Anterior cingulate cortex (tissue), 58 donors: ENCODE measurements at regions not wholly inside any gene's neighbourhood (a gene's known extent, or its start where the extent isn't known, plus 50 kb on each side); places are given as distances from the start of the nearest gene placed in this dataset.

Source experiments
- DNase-seq, 58 donors: peaks; one replicate each; lab custom pipeline; 2025; lab: John Stamatoyannopoulos, UW

GRCh38 chr6:87869064-87869905, 167.3 kb upstream of the AKIRIN2 start:
- DNase-seq: no peak

DNA sequence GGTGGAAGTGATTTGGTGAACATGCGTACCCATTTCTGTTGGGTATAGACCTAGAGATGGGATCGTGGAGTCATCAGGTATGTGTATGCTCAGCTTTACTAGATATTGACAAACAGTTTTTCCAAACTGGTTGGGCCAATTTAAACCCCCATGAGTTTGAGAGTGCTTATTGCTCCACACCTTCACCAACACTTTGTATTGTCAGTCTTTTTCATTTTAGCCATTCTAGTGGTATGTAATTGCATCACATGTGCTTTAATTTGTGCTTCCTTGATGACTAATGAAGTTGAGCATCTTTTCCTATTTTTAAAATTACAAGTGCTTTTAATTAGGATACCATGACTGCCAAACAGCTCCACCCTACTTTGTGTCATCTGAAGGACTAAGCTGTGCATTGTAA, 158.9 kb upstream of the AKIRIN2 start:
- DNase-seq: no peak

GRCh38 chr6:87858440-87858839, 156.4 kb upstream of the AKIRIN2 start:
- DNase-seq: no peak

GRCh38 chr6:87851674-87852299, 149.8 kb upstream of the AKIRIN2 start:
- no peak for DNase-seq

DNA sequence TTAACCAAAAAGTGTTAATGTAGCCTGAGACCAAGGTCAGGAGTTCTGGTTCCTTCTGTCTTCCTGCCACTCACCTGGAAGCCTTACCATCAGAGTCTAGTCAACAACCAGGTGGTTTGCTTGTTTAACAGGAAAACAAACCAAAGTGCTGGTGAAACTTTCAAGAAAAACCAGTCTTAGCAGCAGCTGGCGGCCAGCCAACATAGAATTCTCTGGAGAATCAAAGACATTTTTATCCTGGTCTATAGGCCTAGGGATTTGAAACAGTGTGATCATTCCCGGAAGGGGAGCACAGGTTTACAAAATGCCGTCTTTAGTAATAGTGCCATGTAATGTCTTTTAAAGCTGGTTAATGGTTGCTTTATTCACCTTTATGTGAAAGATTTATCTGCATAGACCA, 146.6 kb upstream of the AKIRIN2 start:
- peak in 1 of 58 donors; percentile 1 for DNase-seq

GRCh38 chr6:87847830-87848210, 145.8 kb upstream of the AKIRIN2 start:
- DNase-seq: no peak

GRCh38 chr6:87847135-87847829, 145.2 kb upstream of the AKIRIN2 start:
- DNase-seq: no peak

DNA sequence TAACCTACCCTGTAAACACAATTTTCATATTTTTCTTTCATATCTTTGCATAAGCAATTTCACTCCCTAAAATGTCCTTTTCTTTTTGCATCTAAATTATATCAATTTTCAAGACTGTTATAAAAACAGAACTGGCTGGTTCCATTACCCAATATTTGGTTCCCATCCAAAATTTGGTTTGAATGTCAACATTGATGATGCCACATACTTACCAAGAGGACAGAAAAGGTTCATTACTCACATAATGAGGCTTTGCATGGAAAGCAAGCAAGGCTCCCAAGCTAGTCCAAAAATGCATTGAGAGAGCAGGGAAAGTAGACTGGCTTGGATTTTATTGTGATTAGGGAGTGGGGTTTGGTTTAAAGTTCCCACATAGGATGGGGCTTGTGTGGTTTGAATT, 144.4 kb upstream of the AKIRIN2 start:
- no peak for DNase-seq

DNA sequence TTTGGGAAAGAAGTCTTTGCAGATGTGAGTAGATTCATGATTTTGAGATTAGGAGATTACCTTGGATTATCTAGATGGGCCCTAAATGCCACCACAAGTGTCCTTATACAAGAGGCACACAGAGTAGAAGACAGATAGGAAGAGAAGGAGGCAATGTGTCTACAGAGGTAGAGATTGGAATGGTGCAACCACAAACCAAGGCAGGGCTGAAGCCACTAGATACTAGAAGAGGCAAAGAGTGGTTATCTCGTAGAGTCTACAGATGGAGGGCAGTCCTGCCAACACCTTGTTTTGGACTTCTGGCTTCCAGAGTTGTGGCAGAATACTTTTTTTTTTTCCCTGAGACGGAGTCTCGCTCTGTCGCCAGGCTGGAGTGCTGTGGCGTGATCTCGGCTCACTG, 138.3 kb upstream of the AKIRIN2 start:
- no peak for DNase-seq

DNA sequence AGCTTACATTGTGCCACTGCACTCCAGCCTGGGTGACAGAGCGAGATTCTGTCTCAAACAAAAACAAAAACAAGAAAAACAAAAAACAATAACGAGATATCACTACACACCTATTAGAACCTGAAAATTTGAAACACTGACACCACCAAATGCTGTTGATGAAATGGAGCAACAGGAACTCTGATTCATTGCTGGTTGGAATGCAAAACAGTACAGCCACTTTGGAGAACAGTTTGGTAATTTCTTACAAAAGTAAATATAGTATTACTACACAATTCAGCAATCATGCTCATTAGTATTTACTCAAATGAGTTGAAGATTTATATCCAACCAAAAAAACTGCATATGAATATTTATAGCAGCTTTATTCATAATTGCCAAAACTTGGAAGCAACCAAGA, 135.8 kb upstream of the AKIRIN2 start:
- DNase-seq: no peak

DNA sequence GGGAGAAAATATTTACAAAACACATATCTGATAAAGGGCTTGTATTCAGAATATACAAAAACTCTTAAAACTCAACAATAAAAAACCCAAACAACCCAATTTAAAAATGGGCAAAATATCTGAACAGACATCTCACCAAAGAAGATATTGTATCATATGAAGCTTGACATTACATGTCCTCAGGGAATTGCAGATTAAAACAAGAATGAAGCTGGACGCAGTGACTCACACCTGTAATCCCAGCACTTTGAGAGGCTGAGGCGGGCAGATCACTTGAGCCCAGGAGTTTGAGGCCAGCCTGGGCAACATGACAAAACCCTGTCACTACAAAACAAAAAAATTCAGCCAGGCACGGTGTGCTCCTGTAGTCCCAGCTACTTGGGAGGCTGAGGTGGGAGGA, 135.4 kb upstream of the AKIRIN2 start:
- no peak for DNase-seq

DNA sequence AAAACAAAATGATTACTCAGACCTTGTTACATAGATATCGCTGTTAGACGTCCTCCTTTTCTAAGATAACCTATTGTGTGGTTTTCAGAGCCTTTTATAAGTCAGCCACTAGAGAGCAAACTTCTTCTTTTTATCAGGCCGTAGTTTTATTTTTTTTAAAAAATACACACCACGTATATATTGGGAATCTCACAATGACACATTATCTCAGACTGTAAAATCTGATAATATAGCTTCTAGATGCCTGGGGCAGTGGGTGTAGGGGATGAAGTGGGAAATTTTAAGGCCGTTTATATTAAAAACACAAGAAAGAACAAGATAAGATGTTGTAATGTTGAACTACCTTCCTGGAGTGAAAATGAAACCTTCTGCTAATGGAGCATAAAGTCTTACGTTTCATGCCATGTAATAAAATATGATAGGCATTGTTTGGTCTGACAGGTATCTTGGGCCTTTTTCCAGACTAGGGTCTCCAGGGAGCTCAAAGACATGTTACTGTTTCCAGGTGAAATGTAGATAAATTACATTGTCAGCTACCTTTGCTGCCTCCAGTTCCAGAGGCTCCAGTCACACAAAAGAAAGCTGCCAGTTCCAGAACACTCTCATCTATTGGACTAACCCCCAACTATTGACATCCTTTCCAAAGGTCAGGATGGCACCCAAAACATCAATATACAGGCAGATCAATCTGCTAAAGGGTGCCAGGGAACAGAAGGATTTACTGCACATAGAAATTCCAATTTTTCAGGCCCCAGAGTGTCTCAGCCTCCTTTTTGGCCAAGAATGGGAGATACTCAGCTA, 130.2 kb upstream of the AKIRIN2 start:
- no peak for DNase-seq

DNA sequence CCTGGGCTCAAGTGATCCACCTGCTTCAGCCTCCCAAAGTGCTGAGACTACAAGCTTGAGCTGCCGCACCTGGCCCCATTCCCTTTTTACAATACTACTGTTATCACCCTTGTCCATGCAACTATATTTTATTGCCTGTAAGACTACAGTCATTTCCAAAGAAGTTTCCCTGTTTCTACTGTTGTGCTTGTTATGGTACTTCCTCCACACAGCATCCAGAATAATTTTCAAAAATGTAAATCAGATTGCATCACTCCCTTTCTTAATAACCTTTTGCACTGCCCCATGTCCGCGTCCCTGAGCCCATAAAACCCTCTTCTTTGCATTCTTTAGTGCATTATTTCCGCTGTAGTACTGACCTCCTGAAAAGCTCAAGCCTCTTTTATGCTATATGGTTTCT, 128.9 kb upstream of the AKIRIN2 start:
- no peak for DNase-seq

DNA sequence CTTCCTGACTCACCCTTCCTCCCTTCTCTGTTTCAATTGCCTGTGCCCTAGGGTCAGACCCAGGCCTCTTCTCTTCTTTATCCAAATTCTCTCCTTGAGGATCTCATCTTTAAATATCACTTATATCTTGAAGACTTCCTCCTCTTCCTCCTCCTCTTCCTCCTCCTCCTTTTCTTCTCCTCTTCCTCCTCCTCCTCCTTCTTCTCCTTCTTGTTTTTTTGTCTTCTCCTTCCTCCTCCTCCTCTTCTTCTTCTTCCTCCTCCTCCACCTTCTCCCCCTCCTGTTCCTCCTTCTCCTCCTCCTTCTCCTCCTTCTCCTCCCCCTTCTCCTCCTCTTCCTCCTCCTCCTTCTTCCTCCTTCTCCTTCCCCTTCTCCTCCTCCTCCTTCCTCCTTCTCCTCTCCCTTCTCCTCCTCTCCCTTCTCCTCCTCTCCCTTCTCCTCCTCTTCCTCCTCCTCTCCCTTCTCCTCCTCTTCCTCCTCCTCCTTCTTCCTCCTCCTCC, 127.6 kb upstream of the AKIRIN2 start:
- no peak for DNase-seq

GRCh38 chr6:87828044-87828443, 126.0 kb upstream of the AKIRIN2 start:
- DNase-seq: no peak

DNA sequence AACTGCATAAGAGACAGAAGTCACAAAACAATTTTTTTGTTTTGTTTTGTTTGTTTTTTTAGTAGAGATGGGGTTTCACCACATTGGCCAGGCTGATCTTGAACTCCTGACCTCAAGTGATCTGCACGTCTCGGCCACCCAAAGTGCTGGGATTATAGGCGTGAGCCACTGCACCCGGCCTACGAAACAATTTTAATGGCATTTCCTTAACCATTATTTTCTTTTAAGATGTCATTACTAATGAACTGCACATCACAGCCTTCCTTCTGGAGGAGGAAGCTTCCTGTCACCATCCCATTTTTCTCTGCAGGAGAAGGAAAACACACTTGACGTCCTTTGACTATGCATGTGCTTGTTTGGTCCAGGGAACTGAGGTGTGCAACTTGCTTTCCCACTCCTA, 125.3 kb upstream of the AKIRIN2 start:
- DNase-seq: no peak

GRCh38 chr6:87826424-87826823, 124.4 kb upstream of the AKIRIN2 start:
- DNase-seq: no peak

- no peak for DNase-seq
Observed at GRCh38 chr6:87825821-87826221, 123.8 kb upstream of the AKIRIN2 start.

DNA sequence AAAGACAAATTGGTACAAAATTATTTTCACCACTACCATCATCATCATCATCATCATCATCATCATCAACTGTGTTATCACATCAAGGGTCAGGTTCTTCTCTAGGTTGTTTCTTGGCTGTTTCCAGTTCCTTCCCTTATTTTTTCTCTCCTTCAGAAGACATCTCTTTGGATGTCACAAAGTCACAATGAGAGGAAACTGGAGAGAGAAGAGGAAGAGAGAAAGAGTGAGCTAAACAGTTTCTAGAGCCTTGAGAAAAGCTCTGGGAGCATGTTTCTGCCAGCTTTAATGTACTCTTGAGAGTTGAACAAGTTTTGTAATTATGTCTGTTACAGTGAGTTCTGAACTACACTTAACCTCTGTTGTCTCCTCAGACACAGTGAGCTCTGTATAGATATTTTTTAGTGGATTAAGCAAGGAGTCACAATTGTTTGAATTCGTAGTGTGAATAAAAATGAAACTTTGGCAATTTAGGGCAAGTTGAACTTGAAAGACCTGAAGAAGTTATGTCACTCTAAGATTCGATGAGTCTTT, 123.0 kb upstream of the AKIRIN2 start:
- no peak for DNase-seq

GRCh38 chr6:87822011-87822410, 120.0 kb upstream of the AKIRIN2 start:
- no peak for DNase-seq
